Panc1 (cell line): ENCODE measurements at regions not wholly inside any gene's neighbourhood (a gene's known extent, or its start where the extent isn't known, plus 50 kb on each side); places are given as distances from the start of the nearest gene placed in this dataset.

Experiments
- CTCF ChIP-seq: fragments of 450-650 bp; IDR thresholded peaks from 2 replicates; pipeline ENCODE4 v1.5.1; 2017; ENCODE audit warnings: mild to moderate bottlenecking
- POLR2AphosphoS5 ChIP-seq: IDR thresholded peaks from 2 replicates; pipeline ENCODE4 v1.6.1; 2012; ENCODE audit warnings: mild to moderate bottlenecking, low read depth, low read length, moderate library complexity
- REST ChIP-seq, 2 experiments: IDR thresholded peaks; 2 replicates each; pipeline ENCODE4 v1.6.1; 2011 to 2012; ENCODE audit warnings: low read depth in 2 of 2, control low read depth in 1 of 2, low read length in 1 of 2, mild to moderate bottlenecking in 1 of 2, moderate library complexity in 1 of 2; ENCODE audit not compliant: insufficient read depth in 1 of 2
- SIN3A ChIP-seq: IDR thresholded peaks from 2 replicates; pipeline ENCODE4 v1.6.1; 2012; ENCODE audit warnings: low read depth, mild to moderate bottlenecking, low read length, moderate library complexity, borderline replicate concordance; ENCODE audit not compliant: insufficient read depth
- TCF7L2 ChIP-seq: IDR thresholded peaks from 2 replicates; pipeline ENCODE4 v1.6.1; 2011; ENCODE audit warnings: mild to moderate bottlenecking, low read depth, low read length, inconsistent platforms

GRCh38 chr3:156612903-156613302 lies 58.0 kb upstream of the SSR3 start:
- TF ChIP-seq REST (IDR thresholded peaks at IDR 0.05; ENCODE audit: insufficient read depth in 1 of 2, low read depth in 2 of 2, low read length in 1 of 2) (no peak), POLR2AphosphoS5 (no peak), CTCF (no peak), TCF7L2 (no peak), SIN3A (no peak)
